HCT116 (cell line): ENCODE measurements at regions not wholly inside any gene's neighbourhood (a gene's known extent, or its start where the extent isn't known, plus 50 kb on each side); places are given as distances from the start of the nearest gene placed in this dataset.

ENCODE experiments used
- ATAC-seq: fragments of 200-7000 bp; cut with Tn5 transposase; 2 replicates; pipeline ENCODE4 v1.9.1; 2020; ENCODE audit warnings: mild to moderate bottlenecking, moderate library complexity
- BruUV-seq: library from RNA; stranded (reverse); fragments of 400-500 nt; replicated peaks from 2 replicates; lab custom pipeline; 2021; lab: Mats Ljungman, UMichigan
- CTCF ChIA-PET: fragments of 300-600 bp; sonication (Branson Sonifier 250); formaldehyde crosslinking; loops from one replicate; lab custom pipeline; 2021; ENCODE audit warnings: antibody characterized with exemption; lab: Charles Lee
- POLR2A ChIA-PET: fragments of 300-600, 350-600 bp; sonication (Branson Sonifier 250); formaldehyde crosslinking; loops from one replicate; lab custom pipeline; 2021; ENCODE audit warnings: antibody characterized with exemption; lab: Charles Lee
- RAD21 ChIA-PET, 2 experiments: fragments of 300-600 bp; sonication (Branson Sonifier 250); formaldehyde crosslinking; loops; one replicate each; lab custom pipeline; 2023; ENCODE audit warnings: low total read pairs in 2 of 2; ENCODE audit not compliant: uncharacterized antibody in 2 of 2, unreplicated experiment in 2 of 2, low non-redundant PET in 1 of 2; lab: Charles Lee
- DNase-seq: peaks from one replicate; pipeline ENCODE4 v3.0.0-alpha.2; 2010; ENCODE audit warnings: low read depth, low spot score
- H2AFZ ChIP-seq: fragments of 200-600 bp; shearing (Covaris generic), sonication (generic); 2 replicates; pipeline ENCODE4 v1.6.1; 2017; ENCODE audit warnings: low read depth, mixed run types, mixed read lengths, antibody characterized with exemption, low read length; ENCODE audit not compliant: poor library complexity, severe bottlenecking
- H3K27ac ChIP-seq: 2 replicates; pipeline ENCODE4 v1.5.1; 2012; ENCODE audit warnings: low read depth, low read length
- H3K27me3 ChIP-seq: fragments of 200-600 bp; sonication (generic); 2 replicates; pipeline ENCODE4 v1.6.1; 2016; ENCODE audit warnings: mixed run types, low read length, mixed read lengths; ENCODE audit not compliant: insufficient read depth
- H3K36me3 ChIP-seq, 2 experiments: fragments of 200-500 bp in 1 of 2; fragments of 200-600 bp in 1 of 2; sonication (Bioruptor generic) in 1 of 2; sonication (generic) in 1 of 2; 2 replicates each; pipeline versions ENCODE4 v1.5.1 to v1.6.1; 2014 to 2016; ENCODE audit warnings: low read length in 2 of 2, inconsistent platforms in 1 of 2, mixed read lengths in 1 of 2, mixed run types in 1 of 2; ENCODE audit not compliant: insufficient read depth in 2 of 2, control insufficient read depth in 1 of 2
- H3K4me1 ChIP-seq, 2 experiments: fragments of 200-600 bp in 1 of 2; sonication (generic) in 1 of 2; 2 replicates each; pipeline versions ENCODE4 v1.5.1 to v1.6.1; 2012 to 2017; ENCODE audit warnings: low read length in 2 of 2, inconsistent platforms in 1 of 2, mild to moderate bottlenecking in 1 of 2, mixed read lengths in 1 of 2, mixed run types in 1 of 2, moderate library complexity in 1 of 2; ENCODE audit not compliant: insufficient read depth in 2 of 2, control insufficient read depth in 1 of 2
- H3K4me2 ChIP-seq: fragments of 200-600 bp; sonication (generic); 2 replicates; pipeline ENCODE4 v1.6.1; 2017; ENCODE audit warnings: mixed run types, low read length, mixed read lengths
- H3K4me3 ChIP-seq, 2 experiments: fragments of 200-600 bp in 1 of 2; sonication (generic) in 1 of 2; replicated peaks in 1 of 2; 2 replicates each; pipeline ENCODE4 v1.5.1; 2011 to 2016; ENCODE audit warnings: low read length in 2 of 2, control low read depth in 1 of 2, low read depth in 1 of 2, mild to moderate bottlenecking in 1 of 2, mixed read lengths in 1 of 2, mixed run types in 1 of 2
- H3K79me2 ChIP-seq: fragments of 200-600 bp; sonication (generic); 2 replicates; pipeline ENCODE4 v1.6.1; 2017; ENCODE audit warnings: mild to moderate bottlenecking, mixed run types, low read length, moderate library complexity, mixed read lengths; ENCODE audit not compliant: insufficient read depth
- H3K9ac ChIP-seq: fragments of 200-600 bp; sonication (generic); 2 replicates; pipeline ENCODE4 v1.6.1; 2016; ENCODE audit warnings: low read length, mixed read lengths
- H3K9me2 ChIP-seq: fragments of 200-600 bp; sonication (generic), shearing (Covaris generic); 2 replicates; pipeline ENCODE4 v1.6.1; 2017; ENCODE audit warnings: mixed run types, mild to moderate bottlenecking, moderate library complexity; ENCODE audit not compliant: insufficient read depth
- H3K9me3 ChIP-seq, 2 experiments: fragments of 200-500 bp in 1 of 2; fragments of 200-600 bp in 1 of 2; sonication (Bioruptor generic) in 1 of 2; sonication (generic) in 1 of 2; 2 replicates each; pipeline ENCODE4 v1.6.1; 2014 to 2017; ENCODE audit warnings: low read length in 2 of 2, mixed read lengths in 2 of 2, inconsistent platforms in 1 of 2, low read depth in 1 of 2, mild to moderate bottlenecking in 1 of 2, mixed run types in 1 of 2, moderate library complexity in 1 of 2; ENCODE audit not compliant: control insufficient read depth in 1 of 2, insufficient read depth in 1 of 2
- H4K20me1 ChIP-seq: fragments of 200-600 bp; sonication (generic), shearing (Covaris generic); 2 replicates; pipeline ENCODE4 v1.6.1; 2017; ENCODE audit warnings: mixed run types, mild to moderate bottlenecking, moderate library complexity; ENCODE audit not compliant: insufficient read depth
- CTCF ChIP-seq, 3 experiments: fragments of 200-600 bp in 1 of 3; sonication (generic) in 1 of 3; IDR thresholded peaks in 2 of 3; conservative IDR thresholded peaks in 1 of 3; 2 replicates each; pipeline ENCODE4 v1.5.1; 2012 to 2017; ENCODE audit warnings: low read depth in 2 of 3, low read length in 2 of 3, antibody characterized with exemption in 1 of 3, borderline replicate concordance in 1 of 3, control low read depth in 1 of 3, mild to moderate bottlenecking in 1 of 3, mixed read lengths in 1 of 3, mixed run types in 1 of 3, moderate library complexity in 1 of 3; ENCODE audit not compliant: insufficient read depth in 1 of 3
- EGR1 ChIP-seq: IDR thresholded peaks from 2 replicates; pipeline ENCODE4 v1.6.1; 2012; ENCODE audit warnings: low read depth
- FOSL1 ChIP-seq: IDR thresholded peaks from 2 replicates; pipeline ENCODE4 v1.6.1; 2012; ENCODE audit warnings: low read depth
- MAX ChIP-seq: IDR thresholded peaks from 2 replicates; pipeline ENCODE4 v1.6.1; 2012
- RAD21 ChIP-seq: IDR thresholded peaks from 2 replicates; pipeline ENCODE4 v1.6.1; 2012; ENCODE audit warnings: low read depth, mild to moderate bottlenecking
- REST ChIP-seq: IDR thresholded peaks from 2 replicates; pipeline ENCODE4 v1.6.1; 2012; ENCODE audit warnings: low read depth
- SP1 ChIP-seq: IDR thresholded peaks from 2 replicates; pipeline ENCODE4 v1.6.1; 2012; ENCODE audit warnings: low read depth
- TCF7L2 ChIP-seq: IDR thresholded peaks from 2 replicates; pipeline ENCODE4 v1.7.0; 2011; ENCODE audit warnings: borderline replicate concordance, inconsistent platforms; ENCODE audit not compliant: insufficient read depth, insufficient read length; ENCODE audit errors: extremely low read depth
- ZFX ChIP-seq: fragments of 450-650 bp; IDR thresholded peaks from 2 replicates; pipeline ENCODE4 v1.6.1; 2017
- intact Hi-C: fragments of 100-400 bp; cut with micrococcal nuclease; formaldehyde crosslinking; loops from 2 replicates; pipeline ENCODE4 v1.10.0; 2022

GRCh38 chr3:78312851-78313250 is 1273.0 kb downstream of the ROBO2 start:
- no peak overlapping the region for H2AFZ ChIP-seq
- no TSS peak for BruUV-seq
- RAD21 ChIA-PET = no interaction called here
- no peaks in the 10 kb centered on the region for H3K9me2 ChIP-seq
- DNase-seq (no peak), ATAC-seq (no peak)
- intact Hi-C loops = no loop called here
- no peaks in the 10 kb centered on the region for H3K79me2 ChIP-seq
- H3K9ac ChIP-seq = no peak overlapping the region
- POLR2A ChIA-PET = no interaction called here
- H3K36me3 ChIP-seq = no peaks in the 10 kb centered on the region
- TF ChIP-seq CTCF (IDR thresholded peaks at IDR 0.05 in 2 of 3, conservative IDR thresholded peaks at IDR 0.05 in 1 of 3; ENCODE audit: borderline replicate concordance in 1 of 3, insufficient read depth in 1 of 3, low read depth in 2 of 3, low read length in 2 of 3) (no peak), SP1 (no peak), REST (no peak), RAD21 (no peak), ZFX (no peak), MAX (no peak), EGR1 (no peak), FOSL1 (no peak), TCF7L2 (no peak)
- no peaks in the 10 kb centered on the region for H3K27me3 ChIP-seq
- CTCF ChIA-PET = no interaction called here
- no peak overlapping the region for H3K4me3 ChIP-seq
- H3K4me1 ChIP-seq = no peaks in the 10 kb centered on the region
- no peak overlapping the region for H3K27ac ChIP-seq
- no peaks in the 10 kb centered on the region; the same call in 1 of the 2 replicates for H4K20me1 ChIP-seq
- no peak overlapping the region for H3K4me2 ChIP-seq
- peaks cover 0 to 13% of the 10 kb centered on the region in 2 experiments; a peak in 2 of 4 replicates for H3K9me3 ChIP-seq
